ENCODE measurements at regions not wholly inside any gene's neighbourhood (a gene's known extent, or its start where the extent isn't known, plus 50 kb on each side); places are given as distances from the start of the nearest gene placed in this dataset.

GRCh38 chr1:240030236-240030635 is 61.4 kb upstream of the FMN2 start:
- FAIRE-seq (no peak), DNase-seq (ENCODE audit: low read depth in 1 of 2, low spot score in 2 of 2) (no peak)
- Histone ChIP-seq H2BK120ac (replicated peaks; ENCODE audit: low read depth, low read length) (no peak overlapping the region), H2AFZ (ENCODE audit: low read length) (no peak overlapping the region), H2BK12ac (ENCODE audit: low read depth, low read length) (no peak overlapping the region), H3K4me3 (ENCODE audit: extremely low read depth in 1 of 4, insufficient read depth in 2 of 4, low read depth in 3 of 4, low read length in 4 of 4) (no peak overlapping the region), H4K5ac (ENCODE audit: insufficient read length, low read depth, low read length) (no peak overlapping the region), H2AK5ac (ENCODE audit: low read depth, low read length) (no peak overlapping the region), H4K8ac (ENCODE audit: extremely low read depth, insufficient read depth, low read length) (0 out of 2 replicates have a peak overlapping the region, but pooled peaks have one; percentile 25), H4K20me1 (replicated peaks in 1 of 2; ENCODE audit: control insufficient read depth in 1 of 2, insufficient read depth in 2 of 2, low read length in 2 of 2) (no peaks in the 10 kb centered on the region), H3K18ac (ENCODE audit: extremely low read depth, low read length) (no peak overlapping the region), H3K9ac (replicated peaks in 1 of 4; ENCODE audit: extremely low read depth in 1 of 4, low read depth in 3 of 4, low read length in 3 of 4) (no peak overlapping the region), H3K23ac (ENCODE audit: insufficient read length) (no peak overlapping the region), H3K79me2 (ENCODE audit: control insufficient read depth in 1 of 2, insufficient read depth in 2 of 2, low read length in 2 of 2) (no peaks in the 10 kb centered on the region), H2BK15ac (ENCODE audit: low read length) (no peak overlapping the region), H4K91ac (replicated peaks; ENCODE audit: insufficient read length, low read length) (no peak overlapping the region), H2BK5ac (ENCODE audit: low read depth, low read length) (no peak overlapping the region), H3K9me3 (ENCODE audit: insufficient read depth in 2 of 2, low read depth in 1 of 2, low read length in 1 of 2) (no peaks in the 10 kb centered on the region), H2BK20ac (ENCODE audit: low read length) (no peak overlapping the region), H3K79me1 (ENCODE audit: low read depth, low read length) (no peaks in the 10 kb centered on the region), H3K14ac (ENCODE audit: insufficient read length) (no peak overlapping the region), H3K23me2 (ENCODE audit: low read depth, low read length) (no peaks in the 10 kb centered on the region), H3K27ac (ENCODE audit: low read depth, low read length) (no peak overlapping the region), H3K56ac (replicated peaks; ENCODE audit: insufficient read length, low read depth, low read length) (no peak overlapping the region), H3K4me1 (replicated peaks in 1 of 4; ENCODE audit: control insufficient read depth in 3 of 4, insufficient read depth in 4 of 4, low read length in 3 of 4) (no peaks in the 10 kb centered on the region), H3K4ac (replicated peaks; ENCODE audit: insufficient read length, low read depth, low read length) (no peak overlapping the region), H3K4me2 (ENCODE audit: insufficient read depth in 1 of 2, low read depth in 2 of 2, low read length in 2 of 2) (no peak overlapping the region), H3K27me3 (replicated peaks in 1 of 4; ENCODE audit: control insufficient read depth in 3 of 4, extremely low read depth in 1 of 4, insufficient read depth in 3 of 4, low read length in 3 of 4) (no peaks in the 10 kb centered on the region), H3K36me3 (ENCODE audit: control insufficient read depth in 2 of 4, insufficient read depth in 4 of 4, low read length in 3 of 4) (no peaks in the 10 kb centered on the region)
- ChIA-PET POLR2A (ENCODE audit: partially characterized antibody) (no interaction called here), CTCF (ENCODE audit: partially characterized antibody) (interaction anchor here (1.0 to 3.2 kb wide), 8 partner anchors 12 to 661 kb away, joined by 3 to 15 read pairs (median 4); no protein-coding TSS in a partner anchor)
- WGBS, 2 experiments (ENCODE audit: extremely low coverage in 1 of 2, insufficient coverage in 1 of 2, insufficient read length in 1 of 2, insufficient replicate concordance in 2 of 2, low coverage in 1 of 2, low lambda C conversion rate in 2 of 2, missing lambda C conversion rate in 1 of 2): 77% methylated on average over 5 of the region's 5 CpGs; no CpG with 5 or more reads in 1 of the 2 experiments
- TF ChIP-seq CEBPB (IDR thresholded peaks at IDR 0.05; ENCODE audit: low read depth, low read length) (no peak), CTCF (IDR thresholded peaks at IDR 0.05; ENCODE audit: control extremely low read depth in 1 of 3, insufficient read depth in 1 of 3, low read depth in 1 of 3, low read length in 3 of 3) (no peak), CBX8 (IDR thresholded peaks at IDR 0.05; ENCODE audit: borderline replicate concordance, low read depth, low read length) (no peak), SP4 (IDR thresholded peaks at IDR 0.05; ENCODE audit: low read length) (no peak), RNF2 (IDR thresholded peaks at IDR 0.05; ENCODE audit: borderline replicate concordance, low read depth, low read length, missing control alignments, poor library complexity, severe bottlenecking) (no peak), YY1 (IDR thresholded peaks at IDR 0.05; ENCODE audit: low read depth, low read length) (no peak), BRCA1 (IDR thresholded peaks at IDR 0.05; ENCODE audit: low read depth, low read length) (no peak), HDAC6 (IDR thresholded peaks at IDR 0.05; ENCODE audit: low read depth, low read length) (no peak), NRF1 (IDR thresholded peaks at IDR 0.05; ENCODE audit: low read depth, low read length) (no peak), CBX5 (IDR thresholded peaks at IDR 0.05; ENCODE audit: low read depth, low read length) (no peak), TCF12 (IDR thresholded peaks at IDR 0.05; ENCODE audit: low read depth, low read length) (no peak), JUND (IDR thresholded peaks at IDR 0.05; ENCODE audit: low read length) (no peak), RXRA (IDR thresholded peaks at IDR 0.05; ENCODE audit: insufficient read depth, low read depth, low read length) (no peak)

All from H1 (cell line).